ENCODE measurements at regions not wholly inside any gene's neighbourhood (a gene's known extent, or its start where the extent isn't known, plus 50 kb on each side); places are given as distances from the start of the nearest gene placed in this dataset.
"Not testable (repeated sequence)": the region's sequence is repeated elsewhere in the genome, so short reads cannot be mapped to it uniquely, and the experiment has no call there.

GRCh38 chr10:109729895-109730294 lies 193.4 kb downstream of the XPNPEP1 start:
- not testable (repeated sequence) for DNase-seq

GRCh38 chr10:109727436-109727835 lies 195.9 kb downstream of the XPNPEP1 start:
- DNase-seq, result no peak

GRCh38 chr10:109726473-109726872 lies 196.8 kb downstream of the XPNPEP1 start:
- DNase-seq, result no peak

GRCh38 chr10:109723305-109723704 lies 200.0 kb downstream of the XPNPEP1 start:
- DNase-seq, result no peak

GRCh38 chr10:109721453-109722064 lies 201.8 kb downstream of the XPNPEP1 start:
- no peak for DNase-seq

GRCh38 chr10:109706026-109706560 lies 217.2 kb downstream of the XPNPEP1 start:
- no peak for DNase-seq

GRCh38 chr10:109701633-109702215 lies 221.6 kb downstream of the XPNPEP1 start:
- DNase-seq, result no peak

- no peak for DNase-seq
These were observed 224.2 kb downstream of the XPNPEP1 start for GRCh38 chr10:109698882-109699664.

GRCh38 chr10:109698086-109698485 lies 225.2 kb downstream of the XPNPEP1 start:
- no peak for DNase-seq

GRCh38 chr10:109696981-109697775 lies 226.1 kb downstream of the XPNPEP1 start:
- no peak for DNase-seq

- no peak for DNase-seq
These were observed 226.8 kb downstream of the XPNPEP1 start for GRCh38 chr10:109696462-109696861.

GRCh38 chr10:109695988-109696387 lies 227.3 kb downstream of the XPNPEP1 start:
- DNase-seq, result no peak

GRCh38 chr10:109689785-109690184 lies 233.5 kb downstream of the XPNPEP1 start:
- no peak for DNase-seq

GRCh38 chr10:109679478-109679877 lies 243.8 kb downstream of the XPNPEP1 start:
- DNase-seq, result no peak

- DNase-seq, result no peak
These were observed 244.5 kb downstream of the XPNPEP1 start for GRCh38 chr10:109678857-109679256.

- DNase-seq, result no peak
These were observed 246.6 kb downstream of the XPNPEP1 start for GRCh38 chr10:109676703-109677102.

- no peak for DNase-seq
These were observed 254.6 kb downstream of the XPNPEP1 start for GRCh38 chr10:109668703-109669102.

GRCh38 chr10:109668154-109668665 lies 255.1 kb downstream of the XPNPEP1 start:
- no peak for DNase-seq

GRCh38 chr10:109665321-109665720 lies 258.0 kb downstream of the XPNPEP1 start:
- no peak for DNase-seq

GRCh38 chr10:109664554-109664953 lies 258.8 kb downstream of the XPNPEP1 start:
- DNase-seq, result no peak

- no peak for DNase-seq
These were observed 260.2 kb downstream of the XPNPEP1 start for GRCh38 chr10:109663122-109663521.

- DNase-seq, result not testable (repeated sequence)
These were observed 270.7 kb downstream of the XPNPEP1 start for GRCh38 chr10:109652612-109653011.

All from muscle of arm (tissue), 1 donor.